GM18502 (cell line): ENCODE measurements at regions not wholly inside any gene's neighbourhood (a gene's known extent, or its start where the extent isn't known, plus 50 kb on each side); places are given as distances from the start of the nearest gene placed in this dataset.

Experiments used
- ATAC-seq: cut with Tn5 transposase; IDR thresholded peaks from one replicate; pipeline ENCODE4 v1.9.1; 2021; ENCODE audit warnings: mild to moderate bottlenecking; ENCODE audit not compliant: unreplicated experiment, poor library complexity

- ATAC-seq, result no peak
Observed at GRCh38 chr2:216287251-216287650, 85.0 kb downstream of the MARCHF4 start.

- ATAC-seq, result no peak
Observed at GRCh38 chr2:216286616-216287231, 85.6 kb downstream of the MARCHF4 start.

- ATAC-seq, result no peak
Observed at GRCh38 chr2:216285701-216286100, 86.6 kb downstream of the MARCHF4 start.

GRCh38 chr2:216284708-216285107, 87.6 kb downstream of the MARCHF4 start:
- no peak for ATAC-seq

DNA sequence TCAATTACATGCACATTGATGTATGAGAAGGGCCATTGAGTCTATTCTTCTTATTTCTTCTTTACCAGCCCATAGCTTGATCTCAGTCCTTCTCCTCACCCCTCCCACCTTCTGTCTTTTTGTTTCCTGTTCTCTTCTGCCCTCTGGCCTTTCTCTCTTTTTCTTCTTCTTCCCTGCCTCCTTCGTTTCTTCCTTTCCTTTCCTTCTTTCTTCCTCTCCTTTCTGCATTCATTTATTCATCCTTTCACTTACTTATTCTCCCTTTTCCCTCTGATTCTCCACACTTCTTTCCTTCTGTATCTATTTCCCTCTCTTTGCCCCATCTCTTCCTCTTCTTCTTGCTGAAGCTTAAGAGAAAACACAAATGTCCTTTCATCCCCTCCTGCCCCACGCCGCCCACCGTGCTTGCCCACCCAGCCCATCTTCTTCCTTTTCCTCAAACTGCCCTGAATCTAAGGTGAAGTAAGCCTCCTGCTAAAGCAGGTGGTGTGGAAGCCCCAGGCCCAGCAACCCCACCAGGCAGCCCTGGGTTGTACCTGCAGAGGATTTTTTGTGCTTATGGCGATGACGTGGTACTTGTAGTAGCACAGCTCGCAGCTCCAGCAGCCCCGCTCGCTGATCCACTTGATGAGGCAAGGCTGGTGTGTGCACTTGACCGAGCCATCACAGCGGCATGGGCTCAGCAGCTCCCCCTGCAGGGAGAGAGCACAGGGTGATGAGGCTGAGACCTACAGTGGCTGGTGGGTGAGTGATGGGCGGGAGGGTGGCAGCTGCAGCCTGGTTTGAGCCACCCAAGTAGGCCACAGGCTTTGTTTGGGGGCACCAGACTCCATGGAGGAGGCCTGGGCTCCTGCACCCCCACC, 89.0 kb downstream of the MARCHF4 start:
- peak; percentile 86 for ATAC-seq

DNA sequence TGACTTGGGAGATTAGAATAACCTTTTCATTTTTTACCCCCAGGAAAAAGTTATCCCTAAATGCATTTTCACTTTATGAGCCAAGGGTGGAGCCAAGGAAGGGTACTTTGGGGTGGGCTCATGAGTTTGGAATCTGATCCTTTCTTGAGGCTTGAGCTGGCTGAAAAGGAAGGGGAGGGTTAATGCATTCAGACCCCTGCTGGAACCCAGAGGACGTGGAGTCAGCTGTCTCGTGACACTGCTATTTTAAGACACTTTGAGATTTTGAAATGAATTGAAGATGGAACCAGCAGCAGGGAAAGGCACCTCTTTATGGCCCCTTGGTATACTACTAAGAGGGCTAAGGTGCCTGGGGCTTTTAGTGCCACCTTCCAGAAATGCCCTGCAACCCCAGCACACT, 90.4 kb downstream of the MARCHF4 start:
- no peak for ATAC-seq

DNA sequence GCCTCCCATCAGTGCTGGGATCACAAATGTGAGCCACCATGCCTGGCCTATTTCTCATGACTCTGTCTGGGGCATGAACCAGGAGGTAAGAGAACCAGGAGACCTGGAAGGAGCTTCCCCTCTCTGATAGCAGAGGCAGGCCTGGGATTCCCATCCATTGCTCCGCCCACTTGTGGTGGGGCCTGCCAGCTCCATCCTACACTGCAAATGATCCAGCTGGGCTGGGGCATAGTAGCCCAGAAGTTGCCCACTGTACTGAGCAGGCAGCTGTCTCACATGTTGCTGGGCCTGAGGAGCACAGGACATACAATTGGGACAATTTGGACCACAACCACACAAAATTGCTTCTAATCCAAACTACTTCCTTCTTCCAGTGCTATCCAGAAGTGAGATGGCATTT, 91.0 kb downstream of the MARCHF4 start:
- ATAC-seq, result no peak

- no peak for ATAC-seq
Observed at GRCh38 chr2:216279459-216279858, 92.8 kb downstream of the MARCHF4 start.

- no peak for ATAC-seq
Observed at GRCh38 chr2:216279031-216279430, 93.3 kb downstream of the MARCHF4 start.

DNA sequence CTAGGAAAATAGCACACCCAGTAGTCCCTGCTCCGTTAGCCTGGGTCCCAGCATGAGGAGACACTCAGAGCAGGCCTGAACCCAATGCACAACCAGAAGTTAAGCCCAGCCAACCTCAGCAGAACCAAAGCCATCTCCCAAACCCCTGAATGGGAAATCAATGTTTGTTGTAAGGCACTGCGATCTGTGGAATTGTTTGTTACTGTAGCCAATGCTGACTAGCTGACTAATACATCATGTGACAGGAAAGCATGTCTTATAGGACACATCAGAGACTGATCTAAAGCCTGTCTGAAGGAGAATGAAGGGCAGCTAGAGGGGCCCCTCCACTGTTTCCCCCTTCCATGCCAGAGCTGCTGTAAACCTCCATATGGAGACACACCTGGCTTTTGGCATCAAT, 96.4 kb downstream of the MARCHF4 start:
- no peak for ATAC-seq

DNA sequence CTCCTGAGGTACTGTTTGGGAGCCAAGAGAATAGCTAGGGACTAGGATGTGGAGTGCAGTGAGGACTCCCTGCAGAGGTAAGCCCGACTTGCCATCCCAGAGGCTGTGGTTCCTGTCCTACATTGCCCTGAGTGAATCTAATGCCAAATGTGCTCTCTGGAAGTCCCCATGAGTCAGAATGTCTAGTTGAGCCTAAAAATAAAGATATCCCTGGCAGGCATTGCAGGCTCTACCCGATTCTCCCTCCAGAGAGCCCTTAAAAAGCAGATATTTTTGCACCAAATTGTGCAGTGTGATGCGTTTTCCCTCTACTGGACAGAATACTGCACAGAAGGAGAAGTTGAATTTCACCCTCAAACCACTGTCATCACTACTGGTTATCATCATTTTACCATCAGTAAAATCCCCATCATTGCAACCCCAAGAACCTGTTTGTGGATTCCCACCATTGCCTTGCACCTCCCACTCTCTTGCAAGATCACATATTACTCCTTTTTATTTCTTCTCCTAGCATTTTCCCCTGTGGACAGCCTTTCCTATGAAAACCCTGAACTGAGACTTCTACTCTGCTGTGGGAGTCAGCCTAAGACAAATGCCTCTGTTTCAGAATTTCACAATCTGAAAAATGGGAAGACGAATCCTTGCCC, 98.0 kb downstream of the MARCHF4 start:
- no peak for ATAC-seq

DNA sequence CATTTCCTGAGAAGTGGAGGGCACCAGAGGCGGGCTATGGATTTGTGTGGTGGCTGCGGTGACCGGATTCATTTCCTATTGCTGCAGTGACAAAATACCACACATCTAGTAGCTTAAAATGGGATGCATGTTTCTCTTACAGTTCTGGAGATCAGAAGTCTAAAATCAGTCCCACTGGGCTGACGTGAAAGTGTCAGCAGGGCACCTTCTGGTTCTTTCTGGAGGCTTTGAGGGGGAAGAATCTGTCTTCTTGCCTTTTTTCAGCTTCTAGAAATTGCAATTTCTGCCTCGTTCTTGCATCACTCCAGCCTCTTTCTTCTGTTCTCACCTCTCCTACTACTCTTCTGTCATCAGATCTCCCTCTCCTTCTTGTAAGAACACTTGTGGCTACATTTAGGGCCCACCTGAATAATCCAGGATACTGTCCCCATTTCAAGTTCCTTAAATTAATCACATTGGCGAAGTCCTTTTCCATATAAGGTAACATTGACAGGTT, 111.2 kb downstream of the MARCHF4 start:
- ATAC-seq, result no peak

GRCh38 chr2:216260629-216261028, 111.7 kb downstream of the MARCHF4 start:
- ATAC-seq, result no peak

- ATAC-seq, result no peak
Observed at GRCh38 chr2:216259081-216259480, 113.2 kb downstream of the MARCHF4 start.

DNA sequence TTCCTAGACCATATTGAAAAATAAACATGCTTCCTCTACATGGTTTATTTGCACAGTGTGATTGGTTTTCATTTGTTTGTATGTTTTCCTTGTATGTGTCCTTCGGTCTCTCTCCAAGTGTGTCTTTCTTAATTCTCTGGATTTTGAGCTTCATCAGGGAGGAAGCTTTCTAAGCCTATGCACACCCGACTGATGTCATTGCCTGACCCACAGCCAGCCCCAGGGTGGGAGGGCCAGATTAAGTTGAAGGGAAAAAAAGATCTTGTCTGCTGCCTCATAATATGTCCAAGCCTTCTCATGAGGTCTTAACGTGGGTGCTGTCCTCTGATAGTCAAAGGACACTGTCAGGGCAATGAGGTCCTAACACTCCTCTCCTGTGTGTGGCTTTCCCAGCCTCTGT, 115.2 kb downstream of the MARCHF4 start:
- ATAC-seq, result no peak
